SK-N-SH (cell line): ENCODE measurements at regions not wholly inside any gene's neighbourhood (a gene's known extent, or its start where the extent isn't known, plus 50 kb on each side); places are given as distances from the start of the nearest gene placed in this dataset.

Experiments used
- MXI1 ChIP-seq: IDR thresholded peaks from 2 replicates; pipeline ENCODE4 v1.6.1; 2012; ENCODE audit warnings: mild to moderate bottlenecking, low read depth, low read length, improper control_type of control experiment
- TF ChIP-seq, protein P1 (sequence below): fragments of 200-600 bp; sonication (generic); IDR thresholded peaks from 2 replicates; pipeline ENCODE4 v1.6.1; 2017; ENCODE audit warnings: antibody characterized with exemption, mild to moderate bottlenecking, moderate library complexity

DNA sequence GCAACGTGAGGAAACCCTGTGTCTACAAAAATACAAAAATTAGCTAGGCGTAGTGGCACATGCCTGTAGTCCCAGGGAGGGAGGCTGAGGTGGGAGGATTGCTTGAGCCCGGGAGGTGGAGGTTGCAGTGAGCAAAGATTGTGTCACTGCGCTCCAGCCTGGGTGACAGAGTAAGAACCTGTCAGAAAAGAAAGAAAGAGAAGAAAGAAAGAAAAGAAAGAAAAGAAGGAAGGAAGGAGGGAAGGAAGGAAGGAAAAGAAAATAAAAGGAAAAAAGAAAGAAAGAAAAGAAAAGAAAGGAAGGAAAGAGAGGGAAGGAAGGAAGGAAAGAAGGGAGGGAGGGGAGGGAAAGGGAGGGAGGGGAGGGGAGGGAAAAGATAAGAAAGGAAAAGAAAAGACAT, 89.9 kb upstream of the HPCAL1 start:
- TF ChIP-seq, protein P1, sequence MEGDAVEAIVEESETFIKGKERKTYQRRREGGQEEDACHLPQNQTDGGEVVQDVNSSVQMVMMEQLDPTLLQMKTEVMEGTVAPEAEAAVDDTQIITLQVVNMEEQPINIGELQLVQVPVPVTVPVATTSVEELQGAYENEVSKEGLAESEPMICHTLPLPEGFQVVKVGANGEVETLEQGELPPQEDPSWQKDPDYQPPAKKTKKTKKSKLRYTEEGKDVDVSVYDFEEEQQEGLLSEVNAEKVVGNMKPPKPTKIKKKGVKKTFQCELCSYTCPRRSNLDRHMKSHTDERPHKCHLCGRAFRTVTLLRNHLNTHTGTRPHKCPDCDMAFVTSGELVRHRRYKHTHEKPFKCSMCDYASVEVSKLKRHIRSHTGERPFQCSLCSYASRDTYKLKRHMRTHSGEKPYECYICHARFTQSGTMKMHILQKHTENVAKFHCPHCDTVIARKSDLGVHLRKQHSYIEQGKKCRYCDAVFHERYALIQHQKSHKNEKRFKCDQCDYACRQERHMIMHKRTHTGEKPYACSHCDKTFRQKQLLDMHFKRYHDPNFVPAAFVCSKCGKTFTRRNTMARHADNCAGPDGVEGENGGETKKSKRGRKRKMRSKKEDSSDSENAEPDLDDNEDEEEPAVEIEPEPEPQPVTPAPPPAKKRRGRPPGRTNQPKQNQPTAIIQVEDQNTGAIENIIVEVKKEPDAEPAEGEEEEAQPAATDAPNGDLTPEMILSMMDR = no peak
- no peak for TF ChIP-seq MXI1
